GM23338 (cell line): ENCODE measurements at regions not wholly inside any gene's neighbourhood (a gene's known extent, or its start where the extent isn't known, plus 50 kb on each side); places are given as distances from the start of the nearest gene placed in this dataset.

Experiments
- ATAC-seq: fragments of 200-7000 bp; cut with Tn5 transposase; 3 replicates; pipeline ENCODE4 v1.9.1; 2020
- DNase-seq: peaks from one replicate; pipeline ENCODE4 v3.0.0-alpha.2; 2015; ENCODE audit warnings: low spot score
- H2AFZ ChIP-seq: fragments of 200-600 bp; sonication (generic); 2 replicates; pipeline ENCODE4 v1.8.0; 2016; ENCODE audit warnings: antibody characterized with exemption, mild to moderate bottlenecking, moderate library complexity
- H3F3A ChIP-seq: fragments of 200-600 bp; sonication (generic); replicated peaks from 2 replicates; pipeline ENCODE4 v1.8.0; 2017; ENCODE audit warnings: antibody characterized with exemption, mixed run types, low read depth
- H3K27ac ChIP-seq: fragments of 200-600 bp; sonication (generic); 2 replicates; pipeline ENCODE4 v1.6.1; 2016; ENCODE audit warnings: low read depth
- H3K27me3 ChIP-seq: fragments of 200-600 bp; sonication (generic); 2 replicates; pipeline ENCODE4 v1.8.0; 2016; ENCODE audit warnings: mild to moderate bottlenecking, mixed run types, moderate library complexity; ENCODE audit not compliant: insufficient read depth
- H3K36me3 ChIP-seq: fragments of 200-600 bp; sonication (generic); 2 replicates; pipeline ENCODE4 v1.8.0; 2016; ENCODE audit warnings: mild to moderate bottlenecking; ENCODE audit not compliant: insufficient read depth
- H3K4me1 ChIP-seq: fragments of 200-600 bp; sonication (generic); 2 replicates; pipeline ENCODE4 v1.8.0; 2016; ENCODE audit warnings: mild to moderate bottlenecking, moderate library complexity; ENCODE audit not compliant: insufficient read depth
- H3K4me2 ChIP-seq: fragments of 200-600 bp; sonication (generic); 2 replicates; pipeline ENCODE4 v1.7.1; 2017; ENCODE audit warnings: mixed run types
- H3K4me3 ChIP-seq: fragments of 200-600 bp; sonication (generic); 2 replicates; pipeline ENCODE4 v1.6.1; 2016; ENCODE audit warnings: mixed run types
- H3K79me2 ChIP-seq: fragments of 200-600 bp; sonication (generic); replicated peaks from 2 replicates; pipeline ENCODE4 v1.8.0; 2017; ENCODE audit warnings: mild to moderate bottlenecking; ENCODE audit not compliant: insufficient read depth
- H3K9me2 ChIP-seq: fragments of 200-600 bp; sonication (generic); 2 replicates; pipeline ENCODE4 v1.8.0; 2017; ENCODE audit not compliant: insufficient read depth
- H4K20me1 ChIP-seq: fragments of 200-600 bp; sonication (generic); replicated peaks from 2 replicates; pipeline ENCODE4 v1.8.0; 2017; ENCODE audit warnings: mild to moderate bottlenecking; ENCODE audit not compliant: insufficient read depth
- H3K27ac Mint-ChIP-seq: 2 replicates; pipeline ENCODE4 v1.8.0; 2020; ENCODE audit warnings: inconsistent platforms, mild to moderate bottlenecking, moderate library complexity, mixed read lengths
- H3K27me3 Mint-ChIP-seq: 3 replicates; pipeline ENCODE4 v1.8.0; 2022; ENCODE audit warnings: low read depth, mild to moderate bottlenecking, moderate library complexity, mixed read lengths, inconsistent platforms; ENCODE audit not compliant: insufficient read depth, poor library complexity
- H3K36me3 Mint-ChIP-seq: 3 replicates; pipeline ENCODE4 v1.8.0; 2021; ENCODE audit warnings: low read depth, mild to moderate bottlenecking, inconsistent platforms, moderate library complexity, mixed read lengths
- H3K4me1 Mint-ChIP-seq: 3 replicates; pipeline ENCODE4 v1.8.0; 2020; ENCODE audit warnings: mild to moderate bottlenecking, inconsistent platforms, mixed read lengths
- H3K4me3 Mint-ChIP-seq: 3 replicates; pipeline ENCODE4 v1.8.0; 2021; ENCODE audit warnings: moderate library complexity, mild to moderate bottlenecking, inconsistent platforms, mixed read lengths
- H3K9me3 Mint-ChIP-seq: 3 replicates; pipeline ENCODE4 v1.8.0; 2020; ENCODE audit warnings: moderate library complexity, mild to moderate bottlenecking, inconsistent platforms, mixed read lengths
- CREB1 ChIP-seq: fragments of 250-450 bp; sonication (Bioruptor Pico); IDR thresholded peaks from 2 replicates; pipeline ENCODE4 v1.5.0; 2020; ENCODE audit warnings: low read depth, mild to moderate bottlenecking, moderate library complexity
- EZH2phosphoT487 ChIP-seq: fragments of 200-600 bp; sonication (generic); IDR thresholded peaks from one replicate; pipeline ENCODE4 v1.8.1; 2018; ENCODE audit warnings: antibody characterized with exemption; ENCODE audit not compliant: unreplicated experiment
- JUNB ChIP-seq: IDR thresholded peaks from one replicate; pipeline ENCODE4 v1.6.1; 2016; ENCODE audit warnings: antibody characterized with exemption; ENCODE audit not compliant: unreplicated experiment
- NANOG ChIP-seq: IDR thresholded peaks from 2 replicates; pipeline ENCODE4 v1.6.1; 2016; ENCODE audit warnings: antibody characterized with exemption, borderline replicate concordance
- POLR2AphosphoS5 ChIP-seq: IDR thresholded peaks from 2 replicates; pipeline ENCODE4 v1.6.1; 2016; ENCODE audit warnings: antibody characterized with exemption, low read depth
- STAT1 ChIP-seq: IDR thresholded peaks from one replicate; pipeline ENCODE4 v1.6.1; 2016; ENCODE audit warnings: antibody characterized with exemption; ENCODE audit not compliant: unreplicated experiment
- ZNF331 ChIP-seq: fragments of 250-450 bp; sonication (Bioruptor Pico); IDR thresholded peaks from 2 replicates; pipeline ENCODE4 v1.5.0; 2020; ENCODE audit warnings: low read depth, mild to moderate bottlenecking, moderate library complexity
- TF ChIP-seq, protein P1 (sequence below): fragments of 250-450 bp; sonication (Bioruptor Pico); IDR thresholded peaks from 2 replicates; pipeline ENCODE4 v1.5.0; 2020; ENCODE audit warnings: mild to moderate bottlenecking, moderate library complexity

DNA sequence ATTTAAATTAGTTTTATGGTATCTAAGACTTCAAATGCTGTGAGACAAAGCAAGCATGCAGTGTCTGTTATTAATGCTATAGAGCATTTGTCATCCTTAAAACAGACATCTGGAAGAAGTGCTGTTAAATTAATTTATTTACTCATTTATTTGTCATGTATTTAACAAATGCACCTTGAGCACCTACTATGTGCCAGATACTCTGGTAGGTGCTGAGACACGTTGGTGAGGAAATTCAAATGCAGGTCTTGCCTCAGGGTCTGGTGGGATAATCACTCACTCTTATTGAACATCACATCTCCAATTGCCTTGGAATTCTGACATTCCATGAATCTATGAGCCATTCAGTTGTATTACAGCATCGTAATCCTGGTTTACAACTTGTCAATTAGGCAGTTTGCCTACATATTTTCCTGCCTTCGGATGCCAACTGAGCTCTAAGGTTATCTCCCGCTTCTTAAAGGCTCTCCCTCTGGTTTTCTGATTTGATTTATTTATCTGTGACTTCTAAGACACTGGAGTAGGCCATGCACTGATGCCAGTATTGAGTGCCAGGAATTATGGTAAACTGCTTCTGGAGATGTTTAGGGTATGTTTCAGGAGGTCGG, 56.0 kb upstream of the RPS23 start:
- Histone ChIP-seq H3F3A (no peaks in the 10 kb centered on the region), H2AFZ (no peak overlapping the region; the same call in 1 of the 2 replicates), H3K36me3 (no peaks in the 10 kb centered on the region), H3K4me3 (no peak overlapping the region), H3K4me1 (0 out of 2 replicates have a peak, but pooled peaks cover 4% of the 10 kb centered on the region), H3K4me2 (no peak overlapping the region), H3K27ac (no peak overlapping the region), H3K27me3 (no peaks in the 10 kb centered on the region), H3K79me2 (no peaks in the 10 kb centered on the region), H4K20me1 (no peaks in the 10 kb centered on the region), H3K9me2 (no peaks in the 10 kb centered on the region)
- DNase-seq (no peak), ATAC-seq (no peak)
- no peak overlapping the region for H3K4me3 Mint-ChIP-seq
- H3K36me3 Mint-ChIP-seq: 0 out of 3 replicates have a peak, but pooled peaks cover 4% of the 10 kb centered on the region
- TF ChIP-seq STAT1 (no peak), NANOG (no peak), EZH2phosphoT487 (no peak), POLR2AphosphoS5 (no peak), CREB1 (CRISPR knock-in tag) (no peak), JUNB (no peak), ZNF331 (CRISPR knock-in tag) (no peak)
- TF ChIP-seq, protein P1, sequence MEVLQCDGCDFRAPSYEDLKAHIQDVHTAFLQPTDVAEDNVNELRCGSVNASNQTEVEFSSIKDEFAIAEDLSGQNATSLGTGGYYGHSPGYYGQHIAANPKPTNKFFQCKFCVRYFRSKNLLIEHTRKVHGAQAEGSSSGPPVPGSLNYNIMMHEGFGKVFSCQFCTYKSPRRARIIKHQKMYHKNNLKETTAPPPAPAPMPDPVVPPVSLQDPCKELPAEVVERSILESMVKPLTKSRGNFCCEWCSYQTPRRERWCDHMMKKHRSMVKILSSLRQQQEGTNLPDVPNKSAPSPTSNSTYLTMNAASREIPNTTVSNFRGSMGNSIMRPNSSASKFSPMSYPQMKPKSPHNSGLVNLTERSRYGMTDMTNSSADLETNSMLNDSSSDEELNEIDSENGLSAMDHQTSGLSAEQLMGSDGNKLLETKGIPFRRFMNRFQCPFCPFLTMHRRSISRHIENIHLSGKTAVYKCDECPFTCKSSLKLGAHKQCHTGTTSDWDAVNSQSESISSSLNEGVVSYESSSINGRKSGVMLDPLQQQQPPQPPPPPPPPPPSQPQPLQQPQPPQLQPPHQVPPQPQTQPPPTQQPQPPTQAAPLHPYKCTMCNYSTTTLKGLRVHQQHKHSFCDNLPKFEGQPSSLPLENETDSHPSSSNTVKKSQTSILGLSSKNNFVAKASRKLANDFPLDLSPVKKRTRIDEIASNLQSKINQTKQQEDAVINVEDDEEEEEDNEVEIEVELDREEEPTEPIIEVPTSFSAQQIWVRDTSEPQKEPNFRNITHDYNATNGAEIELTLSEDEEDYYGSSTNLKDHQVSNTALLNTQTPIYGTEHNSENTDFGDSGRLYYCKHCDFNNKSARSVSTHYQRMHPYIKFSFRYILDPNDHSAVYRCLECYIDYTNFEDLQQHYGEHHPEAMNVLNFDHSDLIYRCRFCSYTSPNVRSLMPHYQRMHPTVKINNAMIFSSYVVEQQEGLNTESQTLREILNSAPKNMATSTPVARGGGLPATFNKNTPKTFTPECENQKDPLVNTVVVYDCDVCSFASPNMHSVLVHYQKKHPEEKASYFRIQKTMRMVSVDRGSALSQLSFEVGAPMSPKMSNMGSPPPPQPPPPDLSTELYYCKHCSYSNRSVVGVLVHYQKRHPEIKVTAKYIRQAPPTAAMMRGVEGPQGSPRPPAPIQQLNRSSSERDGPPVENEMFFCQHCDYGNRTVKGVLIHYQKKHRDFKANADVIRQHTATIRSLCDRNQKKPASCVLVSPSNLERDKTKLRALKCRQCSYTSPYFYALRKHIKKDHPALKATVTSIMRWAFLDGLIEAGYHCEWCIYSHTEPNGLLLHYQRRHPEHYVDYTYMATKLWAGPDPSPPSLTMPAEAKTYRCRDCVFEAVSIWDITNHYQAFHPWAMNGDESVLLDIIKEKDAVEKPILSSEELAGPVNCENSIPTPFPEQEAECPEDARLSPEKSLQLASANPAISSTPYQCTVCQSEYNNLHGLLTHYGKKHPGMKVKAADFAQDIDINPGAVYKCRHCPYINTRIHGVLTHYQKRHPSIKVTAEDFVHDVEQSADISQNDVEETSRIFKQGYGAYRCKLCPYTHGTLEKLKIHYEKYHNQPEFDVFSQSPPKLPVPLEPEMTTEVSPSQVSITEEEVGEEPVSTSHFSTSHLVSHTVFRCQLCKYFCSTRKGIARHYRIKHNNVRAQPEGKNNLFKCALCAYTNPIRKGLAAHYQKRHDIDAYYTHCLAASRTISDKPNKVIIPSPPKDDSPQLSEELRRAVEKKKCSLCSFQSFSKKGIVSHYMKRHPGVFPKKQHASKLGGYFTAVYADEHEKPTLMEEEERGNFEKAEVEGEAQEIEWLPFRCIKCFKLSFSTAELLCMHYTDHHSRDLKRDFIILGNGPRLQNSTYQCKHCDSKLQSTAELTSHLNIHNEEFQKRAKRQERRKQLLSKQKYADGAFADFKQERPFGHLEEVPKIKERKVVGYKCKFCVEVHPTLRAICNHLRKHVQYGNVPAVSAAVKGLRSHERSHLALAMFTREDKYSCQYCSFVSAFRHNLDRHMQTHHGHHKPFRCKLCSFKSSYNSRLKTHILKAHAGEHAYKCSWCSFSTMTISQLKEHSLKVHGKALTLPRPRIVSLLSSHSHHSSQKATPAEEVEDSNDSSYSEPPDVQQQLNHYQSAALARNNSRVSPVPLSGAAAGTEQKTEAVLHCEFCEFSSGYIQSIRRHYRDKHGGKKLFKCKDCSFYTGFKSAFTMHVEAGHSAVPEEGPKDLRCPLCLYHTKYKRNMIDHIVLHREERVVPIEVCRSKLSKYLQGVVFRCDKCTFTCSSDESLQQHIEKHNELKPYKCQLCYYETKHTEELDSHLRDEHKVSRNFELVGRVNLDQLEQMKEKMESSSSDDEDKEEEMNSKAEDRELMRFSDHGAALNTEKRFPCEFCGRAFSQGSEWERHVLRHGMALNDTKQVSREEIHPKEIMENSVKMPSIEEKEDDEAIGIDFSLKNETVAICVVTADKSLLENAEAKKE: no peak
- no peak overlapping the region for H3K27ac Mint-ChIP-seq
- no peaks in the 10 kb centered on the region for H3K4me1 Mint-ChIP-seq
- H3K27me3 Mint-ChIP-seq: no peaks in the 10 kb centered on the region
- peaks cover 5% of the 10 kb centered on the region for H3K9me3 Mint-ChIP-seq
